Prostate gland (tissue), 2 donors: ENCODE measurements at regions not wholly inside any gene's neighbourhood (a gene's known extent, or its start where the extent isn't known, plus 50 kb on each side); places are given as distances from the start of the nearest gene placed in this dataset.

Source experiments
- DNase-seq: peaks from one replicate; pipeline ENCODE4 v3.0.0-alpha.2; 2019; ENCODE audit warnings: low spot score
- H3K27ac ChIP-seq, 2 donors: fragments of 200-600 bp; sonication (generic); 2 replicates each; pipeline ENCODE4 v1.5.1; 2017 to 2019
- H3K27me3 ChIP-seq: fragments of 200-600 bp; sonication (generic); replicated peaks from 2 replicates; pipeline ENCODE4 v1.5.1; 2019; ENCODE audit not compliant: insufficient read depth
- H3K36me3 ChIP-seq, 2 donors: fragments of 200-600 bp; sonication (generic); 1 replicate in 1 of 2; 2 replicates in 1 of 2; pipeline versions ENCODE4 v1.5.1 to v1.8.1; 2017 to 2019
- H3K4me1 ChIP-seq: fragments of 200-600 bp; sonication (generic); replicated peaks from 2 replicates; pipeline ENCODE4 v1.5.1; 2019
- H3K4me3 ChIP-seq, 2 donors: fragments of 200-600 bp; sonication (generic); 2 replicates each; pipeline ENCODE4 v1.5.1; 2017 to 2019
- H3K9me3 ChIP-seq: fragments of 200-600 bp; sonication (generic); 2 replicates; pipeline ENCODE4 v1.5.1; 2017
- POLR2A ChIP-seq: fragments of 450-650 bp; IDR thresholded peaks from one replicate; pipeline ENCODE4 v1.6.1; 2016; ENCODE audit warnings: antibody characterized with exemption, mild to moderate bottlenecking
- POLR2AphosphoS5 ChIP-seq: sonication (generic); formaldehyde crosslinking; IDR thresholded peaks from one replicate; pipeline ENCODE4 v1.6.1; 2017; ENCODE audit warnings: antibody characterized with exemption
- WGBS: methylation state at CpG from one replicate; pipeline ENCODE4 v1.1.5; 2018; 5-methylcytosine and 5-hydroxymethylcytosine counted together
- intact Hi-C: fragments of 100-400 bp; cut with DNase I; formaldehyde crosslinking; loops from one replicate; pipeline ENCODE4 v1.14.2; 2022
- TF ChIP-seq, protein P1 (sequence below), 4 experiments: fragments of 200-600 bp in 2 of 4; fragments of 450-650 bp in 2 of 4; sonication (generic) in 2 of 4; IDR thresholded peaks; 1 replicate in 3 of 4; 2 replicates in 1 of 4; pipeline ENCODE4 v1.5.1; 2016 to 2019; ENCODE audit warnings: antibody characterized with exemption in 4 of 4, mild to moderate bottlenecking in 2 of 4, moderate library complexity in 2 of 4

DNA sequence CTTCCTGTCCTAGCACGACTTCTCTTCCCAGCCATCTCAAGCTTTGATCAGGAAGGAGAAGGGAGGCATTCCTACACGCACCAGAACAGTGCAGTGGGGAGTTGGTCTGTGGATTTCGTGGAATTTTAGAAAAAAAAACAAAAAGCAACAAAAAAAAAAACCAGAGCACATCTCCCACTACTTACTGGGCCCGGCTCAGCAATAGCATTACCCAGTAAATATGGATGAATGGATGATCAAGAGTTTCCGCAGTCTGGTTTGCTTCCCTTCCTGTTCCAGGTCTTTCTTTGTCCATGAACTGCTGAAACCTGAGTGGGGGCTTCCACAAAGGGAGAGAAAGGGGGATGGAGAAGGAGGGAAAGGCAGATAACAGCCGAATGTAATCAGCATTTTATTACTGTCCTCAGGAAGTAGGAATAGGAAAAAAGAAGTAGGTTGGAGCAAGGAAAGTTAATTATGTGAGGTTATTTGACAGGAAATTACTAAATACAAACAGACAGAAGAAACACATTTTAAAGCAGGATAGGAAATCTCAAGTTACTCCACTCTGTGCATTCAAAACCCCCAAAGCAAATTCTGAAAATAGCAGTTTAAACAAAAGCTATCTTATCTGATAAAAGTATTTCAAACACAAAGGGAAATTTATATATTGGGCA is 349.0 kb downstream of the PRL start:
- H3K4me3 ChIP-seq: no peak overlapping the region
- no peaks in the 10 kb centered on the region for H3K4me1 ChIP-seq
- no peaks in the 10 kb centered on the region for H3K36me3 ChIP-seq
- no peaks in the 10 kb centered on the region for H3K9me3 ChIP-seq
- no peak for DNase-seq
- WGBS: 28% methylated on average over 6 of the region's 6 CpGs
- H3K27ac ChIP-seq: no peak overlapping the region
- no peaks in the 10 kb centered on the region for H3K27me3 ChIP-seq
- TF ChIP-seq, protein P1, sequence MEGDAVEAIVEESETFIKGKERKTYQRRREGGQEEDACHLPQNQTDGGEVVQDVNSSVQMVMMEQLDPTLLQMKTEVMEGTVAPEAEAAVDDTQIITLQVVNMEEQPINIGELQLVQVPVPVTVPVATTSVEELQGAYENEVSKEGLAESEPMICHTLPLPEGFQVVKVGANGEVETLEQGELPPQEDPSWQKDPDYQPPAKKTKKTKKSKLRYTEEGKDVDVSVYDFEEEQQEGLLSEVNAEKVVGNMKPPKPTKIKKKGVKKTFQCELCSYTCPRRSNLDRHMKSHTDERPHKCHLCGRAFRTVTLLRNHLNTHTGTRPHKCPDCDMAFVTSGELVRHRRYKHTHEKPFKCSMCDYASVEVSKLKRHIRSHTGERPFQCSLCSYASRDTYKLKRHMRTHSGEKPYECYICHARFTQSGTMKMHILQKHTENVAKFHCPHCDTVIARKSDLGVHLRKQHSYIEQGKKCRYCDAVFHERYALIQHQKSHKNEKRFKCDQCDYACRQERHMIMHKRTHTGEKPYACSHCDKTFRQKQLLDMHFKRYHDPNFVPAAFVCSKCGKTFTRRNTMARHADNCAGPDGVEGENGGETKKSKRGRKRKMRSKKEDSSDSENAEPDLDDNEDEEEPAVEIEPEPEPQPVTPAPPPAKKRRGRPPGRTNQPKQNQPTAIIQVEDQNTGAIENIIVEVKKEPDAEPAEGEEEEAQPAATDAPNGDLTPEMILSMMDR (IDR thresholded peaks at IDR 0.05): no peak
- TF ChIP-seq POLR2AphosphoS5: no peak
- TF ChIP-seq POLR2A: no peak
- intact Hi-C loops: no loop called here

DNA sequence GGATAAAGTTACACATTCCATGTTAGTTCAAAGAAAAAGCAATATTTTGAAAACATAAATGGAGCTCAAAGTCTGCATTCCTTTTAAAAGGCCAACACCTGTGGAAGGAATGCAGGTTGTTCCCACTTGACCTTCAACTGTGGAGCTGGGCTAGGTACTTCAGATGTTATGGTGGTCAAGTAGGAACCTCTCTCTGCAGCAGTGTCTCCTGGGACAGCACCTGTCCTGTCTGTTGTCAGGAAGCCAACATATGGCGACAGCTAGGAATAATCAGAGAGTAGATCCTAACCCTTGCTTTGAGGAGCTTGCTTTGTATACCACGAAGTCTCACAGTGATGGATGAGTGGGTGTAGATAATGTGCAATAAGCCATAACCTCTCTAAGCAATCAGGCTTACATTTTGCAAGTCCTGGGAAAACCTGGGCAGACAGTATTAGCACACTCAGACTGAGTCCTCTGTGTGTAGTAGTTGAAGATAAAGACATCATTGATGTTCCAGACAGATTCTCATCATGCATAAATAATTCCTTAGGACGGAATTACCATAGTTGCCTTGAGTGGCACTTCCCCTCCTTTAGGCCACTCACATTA is 347.5 kb downstream of the PRL start:
- H3K36me3 ChIP-seq: no peaks in the 10 kb centered on the region
- intact Hi-C loops: no loop called here
- no peak overlapping the region for H3K27ac ChIP-seq
- H3K4me1 ChIP-seq: peaks cover 7% of the 10 kb centered on the region
- WGBS: 60% methylated on average over 3 of the region's 3 CpGs
- TF ChIP-seq POLR2AphosphoS5 (no peak), POLR2A (no peak)
- TF ChIP-seq, protein P1 (IDR thresholded peaks at IDR 0.05): no peak
- H3K27me3 ChIP-seq: no peaks in the 10 kb centered on the region
- DNase-seq: no peak
- H3K4me3 ChIP-seq: no peak overlapping the region
- H3K9me3 ChIP-seq: no peaks in the 10 kb centered on the region

DNA sequence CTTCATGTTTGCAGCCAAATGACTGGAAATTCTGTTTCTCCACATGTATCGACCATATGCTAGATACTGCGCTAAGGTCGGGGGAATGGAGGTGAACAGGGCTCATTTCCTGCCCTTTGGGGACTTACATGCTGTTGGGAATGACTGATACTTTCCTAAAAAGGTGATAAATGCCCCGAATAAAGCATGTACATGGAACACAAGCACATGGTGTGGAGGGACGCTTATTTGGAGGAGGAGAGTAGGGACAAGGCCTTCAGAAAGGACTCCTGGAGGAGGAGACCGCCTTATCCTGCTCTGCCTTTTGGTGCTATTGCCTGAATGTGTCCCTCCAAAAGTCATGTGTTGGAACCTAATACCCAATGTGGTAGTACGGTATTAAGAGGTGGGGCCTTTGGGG is 344.5 kb downstream of the PRL start:
- TF ChIP-seq POLR2AphosphoS5 (no peak), POLR2A (no peak)
- TF ChIP-seq, protein P1 (IDR thresholded peaks at IDR 0.05): no peak
- intact Hi-C loops: loop anchor here (5.0 to 10.0 kb wide), 4 partner anchors 35 to 358 kb away; partner anchors contain the start of gene SOX4
- WGBS: 97% methylated on average over 7 of the region's 7 CpGs
- DNase-seq: no peak
- Histone ChIP-seq H3K36me3 (no peaks in the 10 kb centered on the region), H3K4me1 (peaks cover 12% of the 10 kb centered on the region), H3K9me3 (no peaks in the 10 kb centered on the region), H3K4me3 (no peak overlapping the region), H3K27me3 (no peaks in the 10 kb centered on the region), H3K27ac (no peak overlapping the region)

DNA sequence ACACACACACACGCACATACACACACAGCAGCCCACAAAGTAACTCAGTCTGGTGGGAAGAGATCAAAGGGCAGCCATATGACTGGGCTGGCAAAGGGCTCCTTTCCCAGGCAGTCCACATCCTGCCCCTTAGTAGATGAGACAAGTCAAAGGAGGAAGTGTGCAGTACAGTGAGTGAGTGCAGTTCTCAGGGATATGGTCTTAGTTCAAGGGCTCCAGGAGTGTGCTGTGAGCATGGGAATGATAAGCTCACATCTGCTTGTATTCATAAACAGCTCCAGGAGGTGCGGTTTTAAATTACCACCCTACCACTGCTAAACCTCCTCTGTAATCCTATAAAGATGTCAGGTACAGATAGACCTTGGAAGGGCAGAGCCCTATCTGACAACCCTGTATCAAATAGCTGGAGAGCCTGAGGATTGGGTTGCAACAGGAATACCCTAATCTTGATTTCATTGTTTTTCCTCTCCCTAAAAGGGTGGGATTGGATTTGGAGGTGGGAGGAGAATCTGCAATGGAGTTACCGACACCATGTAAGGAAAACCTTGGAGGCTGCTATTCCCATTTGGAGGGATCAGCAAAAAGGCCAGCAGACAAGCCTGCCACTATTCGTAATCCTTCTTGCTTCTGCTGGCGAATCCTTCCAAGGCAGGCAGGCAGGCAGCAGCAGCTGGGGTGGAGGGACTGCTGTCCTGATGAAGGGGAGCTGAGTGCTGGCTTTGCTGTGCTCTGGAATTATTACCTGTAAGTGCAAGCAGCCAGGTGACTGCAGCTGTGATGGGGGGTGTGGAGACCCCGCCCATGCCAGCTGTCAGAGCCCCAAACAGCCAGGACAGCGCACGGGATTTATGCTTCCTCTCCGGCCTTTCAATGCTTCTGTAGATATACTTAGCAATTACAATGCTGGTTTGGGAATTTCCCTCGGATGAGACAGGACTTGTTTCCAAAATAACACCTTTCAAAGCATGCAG is 342.7 kb downstream of the PRL start:
- intact Hi-C loops: loop anchor here (5.0 to 10.0 kb wide), 4 partner anchors 33 to 359 kb away; partner anchors contain the start of gene SOX4
- Histone ChIP-seq H3K36me3 (no peaks in the 10 kb centered on the region), H3K27ac (peak overlapping the region; percentile 11 to 52), H3K4me1 (peaks cover 12% of the 10 kb centered on the region), H3K4me3 (no peak overlapping the region), H3K9me3 (no peaks in the 10 kb centered on the region), H3K27me3 (no peaks in the 10 kb centered on the region)
- whole genome bisulfite sequencing: 12% methylated on average over 10 of the region's 10 CpGs
- TF ChIP-seq POLR2A: no peak
- TF ChIP-seq, protein P1 (IDR thresholded peaks at IDR 0.05): no peak
- peak; percentile 12 for DNase-seq
